GM12873 (cell line): ENCODE measurements at regions not wholly inside any gene's neighbourhood (a gene's known extent, or its start where the extent isn't known, plus 50 kb on each side); places are given as distances from the start of the nearest gene placed in this dataset.

ENCODE experiments used
- CTCF ChIP-seq: IDR thresholded peaks from 2 replicates; pipeline ENCODE4 v1.5.1; 2012; ENCODE audit warnings: low read depth, mild to moderate bottlenecking, moderate library complexity, low read length, control low read depth; ENCODE audit not compliant: insufficient read depth; ENCODE audit errors: missing control alignments

DNA sequence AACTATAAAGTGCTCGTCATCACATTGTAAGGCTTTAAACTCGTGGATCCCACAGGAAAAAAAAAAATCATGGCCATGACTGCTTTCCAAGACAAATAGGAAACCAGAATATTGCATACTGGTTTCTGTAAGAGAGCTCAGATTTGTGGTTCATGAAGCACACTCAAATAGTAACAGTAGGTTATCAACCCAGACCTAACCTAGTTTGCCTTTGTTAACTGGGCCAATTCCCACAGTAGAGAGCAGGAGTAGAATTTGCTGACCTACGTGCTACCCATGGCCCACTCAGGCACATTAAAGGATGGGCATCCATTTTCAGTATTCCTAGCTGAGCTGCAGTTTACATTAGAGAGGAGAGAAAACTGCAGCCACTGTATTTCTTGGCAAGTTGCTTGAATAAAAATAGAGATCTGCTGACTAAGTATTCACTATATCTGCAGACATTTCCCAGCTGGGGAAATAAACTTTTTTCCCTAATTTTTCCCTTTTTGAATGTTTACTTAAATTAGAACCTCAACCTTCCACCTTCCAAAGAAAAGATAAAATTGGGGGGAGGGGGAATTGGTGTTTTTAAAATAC lies 218.5 kb downstream of the SPANXN3 start:
- no peak for TF ChIP-seq CTCF

DNA sequence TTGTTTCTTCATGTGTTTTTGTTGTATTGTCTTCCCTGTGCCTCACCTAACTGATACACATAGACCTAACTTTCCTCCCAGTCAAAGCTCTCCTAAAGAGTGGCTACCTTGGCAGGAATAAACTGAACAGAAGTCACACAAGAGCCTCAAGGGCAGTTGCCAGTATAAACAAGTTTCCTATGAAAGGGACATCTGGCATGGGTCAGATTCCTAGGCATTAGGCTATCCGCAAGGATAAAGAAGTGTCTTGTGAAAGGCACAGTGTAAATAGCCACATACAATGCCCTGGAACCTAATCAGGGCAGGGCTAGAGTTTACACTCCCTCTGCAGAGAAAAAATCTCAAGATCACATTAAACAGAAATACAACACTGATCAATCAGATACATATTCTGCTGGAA lies 220.8 kb downstream of the SPANXN3 start:
- TF ChIP-seq CTCF: no peak

- TF ChIP-seq CTCF: no peak
Measured at GRCh38 chrX:143287236-143287635, 230.0 kb downstream of the SPANXN3 start.

GRCh38 chrX:143270317-143270716 lies 244.6 kb downstream of the SPANXN4 start:
- TF ChIP-seq CTCF: no peak

GRCh38 chrX:143240658-143241057 lies 214.9 kb downstream of the SPANXN4 start:
- no peak for TF ChIP-seq CTCF

GRCh38 chrX:143231492-143231891 lies 205.8 kb downstream of the SPANXN4 start:
- TF ChIP-seq CTCF: no peak

DNA sequence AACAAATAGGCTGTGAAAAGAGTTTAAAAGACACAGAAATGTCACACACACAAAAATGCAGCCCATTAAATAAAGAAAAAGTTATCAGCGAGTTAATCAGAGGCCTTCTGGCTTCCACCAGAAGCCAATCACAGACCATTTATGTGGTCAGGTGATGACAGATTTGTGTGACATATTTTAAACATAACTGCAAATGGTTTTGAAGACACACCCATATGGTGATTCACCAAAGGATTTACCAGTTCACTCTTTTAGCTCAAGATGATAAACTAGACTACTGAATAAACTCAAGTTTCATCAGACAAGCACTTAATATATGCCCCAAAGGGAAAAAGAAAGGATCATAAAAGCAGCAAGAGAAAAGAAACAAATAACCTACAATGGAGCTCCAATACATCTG lies 181.2 kb downstream of the SPANXN4 start:
- TF ChIP-seq CTCF: no peak

- TF ChIP-seq CTCF: no peak
Measured at GRCh38 chrX:143171703-143172102, 146.0 kb downstream of the SPANXN4 start.
